ENCODE measurements at regions not wholly inside any gene's neighbourhood (a gene's known extent, or its start where the extent isn't known, plus 50 kb on each side); places are given as distances from the start of the nearest gene placed in this dataset.

- TF ChIP-seq CTCF (conservative IDR thresholded peaks at IDR 0.05) (no peak), EZH2 (IDR thresholded peaks at IDR 0.05; ENCODE audit: low read depth) (no peak)
- intact Hi-C loops (cut with micrococcal nuclease; ENCODE audit: unreplicated experiment), result no loop called here
- Histone ChIP-seq H4K20me1 (ENCODE audit: insufficient read depth) (no peaks in the 10 kb centered on the region), H3K36me3 (ENCODE audit: low read depth) (no peaks in the 10 kb centered on the region), H3K9me2 (ENCODE audit: insufficient read depth) (no peaks in the 10 kb centered on the region), H3K9me3 (ENCODE audit: insufficient read depth, low read depth) (no peaks in the 10 kb centered on the region), H3K27me3 (ENCODE audit: insufficient read depth, low read depth) (no peaks in the 10 kb centered on the region), H3F3A (ENCODE audit: insufficient read depth, low read depth) (no peaks in the 10 kb centered on the region), H2AFZ (no peak overlapping the region), H3K27ac (no peak overlapping the region), H3K79me2 (ENCODE audit: low read depth) (no peaks in the 10 kb centered on the region), H3K4me1 (replicated peaks; ENCODE audit: insufficient read depth) (no peaks in the 10 kb centered on the region), H3K4me2 (no peak overlapping the region), H3K4me3 (no peak overlapping the region)
- ChIA-PET CTCF (no interaction called here), POLR2A (ENCODE audit: unreplicated experiment) (no interaction called here)
- no peak for DNase-seq
- BruUV-seq (replicated peaks), result no TSS peak
These were observed 104.8 kb upstream of the ENPEP start for GRCh38 chr4:110371016-110371770.

GRCh38 chr4:110368409-110368808, 107.5 kb upstream of the ENPEP start:
- Histone ChIP-seq H3K4me2 (no peak overlapping the region), H3K9me2 (ENCODE audit: insufficient read depth) (no peaks in the 10 kb centered on the region), H3F3A (ENCODE audit: insufficient read depth, low read depth) (no peaks in the 10 kb centered on the region), H3K36me3 (ENCODE audit: low read depth) (no peaks in the 10 kb centered on the region), H3K79me2 (ENCODE audit: low read depth) (no peaks in the 10 kb centered on the region), H3K9me3 (ENCODE audit: insufficient read depth, low read depth) (no peaks in the 10 kb centered on the region), H2AFZ (no peak overlapping the region), H3K27me3 (ENCODE audit: insufficient read depth, low read depth) (no peaks in the 10 kb centered on the region), H3K4me3 (no peak overlapping the region), H3K4me1 (replicated peaks; ENCODE audit: insufficient read depth) (no peaks in the 10 kb centered on the region), H4K20me1 (ENCODE audit: insufficient read depth) (no peaks in the 10 kb centered on the region), H3K27ac (no peak overlapping the region)
- ChIA-PET POLR2A (ENCODE audit: unreplicated experiment) (no interaction called here), CTCF (no interaction called here)
- TF ChIP-seq EZH2 (IDR thresholded peaks at IDR 0.05; ENCODE audit: low read depth) (no peak), CTCF (conservative IDR thresholded peaks at IDR 0.05) (no peak)
- DNase-seq, result no peak
- intact Hi-C loops (cut with micrococcal nuclease; ENCODE audit: unreplicated experiment), result no loop called here
- BruUV-seq (replicated peaks), result no TSS peak

GRCh38 chr4:110367156-110367555, 108.8 kb upstream of the ENPEP start:
- Histone ChIP-seq H3K4me2 (no peak overlapping the region), H3K9me3 (ENCODE audit: insufficient read depth, low read depth) (no peaks in the 10 kb centered on the region), H3K9me2 (ENCODE audit: insufficient read depth) (no peaks in the 10 kb centered on the region), H3K4me3 (no peak overlapping the region), H3K27ac (no peak overlapping the region), H2AFZ (no peak overlapping the region), H3K27me3 (ENCODE audit: insufficient read depth, low read depth) (no peaks in the 10 kb centered on the region), H3K36me3 (ENCODE audit: low read depth) (no peaks in the 10 kb centered on the region), H4K20me1 (ENCODE audit: insufficient read depth) (no peaks in the 10 kb centered on the region), H3K4me1 (replicated peaks; ENCODE audit: insufficient read depth) (peaks cover 11% of the 10 kb centered on the region), H3K79me2 (ENCODE audit: low read depth) (no peaks in the 10 kb centered on the region), H3F3A (ENCODE audit: insufficient read depth, low read depth) (peaks cover 3% of the 10 kb centered on the region; the same call in 1 of the 2 replicates)
- TF ChIP-seq EZH2 (IDR thresholded peaks at IDR 0.05; ENCODE audit: low read depth), result no peak
- POLR2A ChIA-PET (ENCODE audit: unreplicated experiment), result no interaction called here
- intact Hi-C loops (cut with micrococcal nuclease; ENCODE audit: unreplicated experiment), result no loop called here
- BruUV-seq (replicated peaks), result no TSS peak
- no peak for DNase-seq
- CTCF ChIA-PET, result no interaction called here

- no peaks in the 10 kb centered on the region for H4K20me1 ChIP-seq (ENCODE audit: insufficient read depth)
- intact Hi-C loops (cut with micrococcal nuclease; ENCODE audit: unreplicated experiment), result no loop called here
- H3K9me2 ChIP-seq (ENCODE audit: insufficient read depth), result no peaks in the 10 kb centered on the region
- peaks cover 5% of the 10 kb centered on the region; the same call in 1 of the 2 replicates for H3F3A ChIP-seq (ENCODE audit: insufficient read depth, low read depth)
- POLR2A ChIA-PET (ENCODE audit: unreplicated experiment), result no interaction called here
- no peak overlapping the region for H3K4me3 ChIP-seq
- H3K36me3 ChIP-seq (ENCODE audit: low read depth), result no peaks in the 10 kb centered on the region
- no peaks in the 10 kb centered on the region for H3K9me3 ChIP-seq (ENCODE audit: insufficient read depth, low read depth)
- TF ChIP-seq CTCF (conservative IDR thresholded peaks at IDR 0.05) (no peak), EZH2 (IDR thresholded peaks at IDR 0.05; ENCODE audit: low read depth) (no peak)
- no peak for DNase-seq
- CTCF ChIA-PET, result no interaction called here
- H2AFZ ChIP-seq, result no peak overlapping the region
- no peaks in the 10 kb centered on the region for H3K27me3 ChIP-seq (ENCODE audit: insufficient read depth, low read depth)
- H3K27ac ChIP-seq, result no peak overlapping the region
- H3K79me2 ChIP-seq (ENCODE audit: low read depth), result no peaks in the 10 kb centered on the region
- no TSS peak for BruUV-seq (replicated peaks)
- peaks cover 22% of the 10 kb centered on the region for H3K4me1 ChIP-seq (replicated peaks; ENCODE audit: insufficient read depth)
- no peak overlapping the region for H3K4me2 ChIP-seq
These were observed 110.2 kb upstream of the ENPEP start for GRCh38 chr4:110365761-110366160.
